Endothelial cell of umbilical vein (primary cell): ENCODE measurements at regions not wholly inside any gene's neighbourhood (a gene's known extent, or its start where the extent isn't known, plus 50 kb on each side); places are given as distances from the start of the nearest gene placed in this dataset.

Experiments
- BruUV-seq: library from RNA; stranded (reverse); fragments of 400-500 nt; replicated peaks from 2 replicates; lab custom pipeline; 2021; lab: Mats Ljungman, UMichigan
- CTCF ChIA-PET: fragments of 300-600, 350-600 bp; sonication (Branson Sonifier 250); formaldehyde crosslinking; loops from one replicate; lab custom pipeline; 2021; ENCODE audit warnings: antibody characterized with exemption, inconsistent platforms; lab: Charles Lee
- POLR2A ChIA-PET: fragments of 300-600, 350-600 bp; sonication (Branson Sonifier 250); formaldehyde crosslinking; loops from one replicate; lab custom pipeline; 2021; ENCODE audit warnings: antibody characterized with exemption, inconsistent platforms; lab: Charles Lee
- DNase-seq: peaks from one replicate; pipeline ENCODE4 v3.0.0-alpha.2; 2011; ENCODE audit warnings: low read depth, low spot score
- FAIRE-seq: peaks from 2 replicates; lab custom pipeline; 2011; peaks lifted over from hg19 to GRCh38; lab: Jason Lieb, UNC
- H2AFZ ChIP-seq: 2 replicates; pipeline ENCODE4 v1.6.0; 2012; ENCODE audit warnings: low read depth, low read length, control low read depth, inconsistent platforms
- H3K27ac ChIP-seq: 2 replicates; pipeline ENCODE4 v1.5.1; 2011; ENCODE audit warnings: low read depth, mild to moderate bottlenecking, control low read depth, low read length, moderate library complexity; ENCODE audit not compliant: insufficient read depth
- H3K27me3 ChIP-seq, 2 experiments: 2 replicates each; pipeline versions ENCODE4 v1.6.0 to v1.6.1; 2011; ENCODE audit warnings: low read length in 2 of 2, mixed read lengths in 1 of 2; ENCODE audit not compliant: control insufficient read depth in 2 of 2, insufficient read depth in 2 of 2
- H3K36me3 ChIP-seq, 2 experiments: 2 replicates in 1 of 2; 3 replicates in 1 of 2; pipeline ENCODE4 v1.5.1; 2011; ENCODE audit warnings: low read length in 2 of 2, mild to moderate bottlenecking in 1 of 2, moderate library complexity in 1 of 2; ENCODE audit not compliant: control insufficient read depth in 2 of 2, insufficient read depth in 2 of 2; ENCODE audit errors: extremely low read depth in 1 of 2
- H3K4me1 ChIP-seq: 3 replicates; pipeline ENCODE4 v1.5.1; 2011; ENCODE audit warnings: mild to moderate bottlenecking, low read length; ENCODE audit not compliant: control insufficient read depth, insufficient read depth; ENCODE audit errors: extremely low read depth
- H3K4me2 ChIP-seq: 2 replicates; pipeline ENCODE4 v1.6.1; 2011; ENCODE audit warnings: low read length, control low read depth, mixed read lengths; ENCODE audit not compliant: insufficient read depth
- H3K4me3 ChIP-seq, 3 experiments: fragments of 200-600 bp in 1 of 3; sonication (generic), shearing (Covaris generic) in 1 of 3; replicated peaks in 1 of 3; 2 replicates each; pipeline ENCODE4 v1.5.1; 2011 to 2016; ENCODE audit warnings: control low read depth in 3 of 3, low read length in 3 of 3, mild to moderate bottlenecking in 2 of 3, inconsistent platforms in 1 of 3, low read depth in 1 of 3, moderate library complexity in 1 of 3; ENCODE audit not compliant: insufficient read depth in 1 of 3
- H3K79me2 ChIP-seq: 2 replicates; pipeline ENCODE4 v1.6.0; 2012; ENCODE audit warnings: low read length, inconsistent platforms; ENCODE audit not compliant: control insufficient read depth, insufficient read depth
- H3K9ac ChIP-seq: replicated peaks from 2 replicates; pipeline ENCODE3; 2011; ENCODE audit warnings: low read length, control low read depth; ENCODE audit not compliant: insufficient read depth; ENCODE audit errors: extremely low read depth
- H3K9me1 ChIP-seq: replicated peaks from 3 replicates; pipeline ENCODE4 v1.6.0; 2011; ENCODE audit warnings: mild to moderate bottlenecking, low read length; ENCODE audit not compliant: control insufficient read depth, insufficient read depth; ENCODE audit errors: extremely low read depth
- H3K9me3 ChIP-seq: replicated peaks from 2 replicates; pipeline ENCODE4 v1.5.1; 2012; ENCODE audit warnings: low read length, inconsistent platforms; ENCODE audit not compliant: control insufficient read depth, insufficient read depth
- H4K20me1 ChIP-seq: replicated peaks from 2 replicates; pipeline ENCODE3; 2011; ENCODE audit warnings: mild to moderate bottlenecking, low read length; ENCODE audit not compliant: control insufficient read depth, insufficient read depth; ENCODE audit errors: extremely low read depth
- CTCF ChIP-seq, 2 donors: IDR thresholded peaks; 1 replicate in 1 of 2; 2 replicates in 1 of 2; pipeline ENCODE4 v1.5.1; 2011; ENCODE audit warnings: low read length in 2 of 2, mild to moderate bottlenecking in 2 of 2, moderate library complexity in 2 of 2, control low read depth in 1 of 2, inconsistent platforms in 1 of 2, low read depth in 1 of 2; ENCODE audit not compliant: insufficient read depth in 1 of 2; ENCODE audit errors: extremely low read depth in 1 of 2
- EZH2 ChIP-seq: IDR thresholded peaks from 2 replicates; pipeline ENCODE4 v1.6.1; 2012; ENCODE audit warnings: borderline replicate concordance, low read depth, mild to moderate bottlenecking, moderate library complexity, low read length, inconsistent platforms; ENCODE audit not compliant: severe bottlenecking
- FOS ChIP-seq: IDR thresholded peaks from 2 replicates; pipeline ENCODE4 v1.6.1; 2011; ENCODE audit warnings: mild to moderate bottlenecking, low read length, moderate library complexity, borderline replicate concordance; ENCODE audit not compliant: insufficient read depth
- GATA2 ChIP-seq: IDR thresholded peaks from 2 replicates; pipeline ENCODE4 v1.7.0; 2011; ENCODE audit warnings: low read depth, mild to moderate bottlenecking, moderate library complexity, mixed read lengths, low read length; ENCODE audit not compliant: insufficient read length, insufficient read depth
- JUN ChIP-seq: IDR thresholded peaks from 2 replicates; pipeline ENCODE4 v1.6.1; 2011; ENCODE audit warnings: borderline replicate concordance, low read depth; ENCODE audit not compliant: insufficient read length, insufficient read depth
- MYC ChIP-seq: IDR thresholded peaks from one replicate; pipeline ENCODE4 v1.6.1; 2011; ENCODE audit warnings: mild to moderate bottlenecking, low read depth, low read length
- POLR2A ChIP-seq: IDR thresholded peaks from 2 replicates; pipeline ENCODE4 v1.6.1; 2012; ENCODE audit warnings: low read depth, mild to moderate bottlenecking, control low read depth, low read length
- POLR2AphosphoS5 ChIP-seq: IDR thresholded peaks from 2 replicates; pipeline ENCODE4 v1.6.1; 2012; ENCODE audit warnings: low read depth, mild to moderate bottlenecking, control low read depth, low read length, moderate library complexity; ENCODE audit not compliant: insufficient read depth
- dilution Hi-C: fragments of 300-500 bp; cut with MboI; formaldehyde crosslinking; loops from one replicate; pipeline ENCODE4 v1.15.0; 2019; ENCODE audit warnings: low sequenced_read_pairs; ENCODE audit not compliant: extremely low pct_ligation_motif_present
- intact Hi-C: fragments of 100-400 bp; cut with micrococcal nuclease; formaldehyde crosslinking; loops from one replicate; pipeline ENCODE4 v1.10.0; 2022
- TF ChIP-seq, protein P1 (sequence below): IDR thresholded peaks from 2 replicates; pipeline ENCODE4 v1.6.1; 2011; ENCODE audit not compliant: insufficient read depth, insufficient read length

- no TSS peak for BruUV-seq
- TF ChIP-seq POLR2A (no peak), MYC (no peak), EZH2 (no peak), FOS (no peak), JUN (no peak), POLR2AphosphoS5 (no peak), GATA2 (no peak), CTCF (IDR thresholded peaks at IDR 0.05; ENCODE audit: extremely low read depth in 1 of 2, insufficient read depth in 1 of 2, low read depth in 1 of 2, low read length in 2 of 2) (no peak)
- TF ChIP-seq, protein P1, sequence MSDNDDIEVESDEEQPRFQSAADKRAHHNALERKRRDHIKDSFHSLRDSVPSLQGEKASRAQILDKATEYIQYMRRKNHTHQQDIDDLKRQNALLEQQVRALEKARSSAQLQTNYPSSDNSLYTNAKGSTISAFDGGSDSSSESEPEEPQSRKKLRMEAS: no peak
- DNase-seq (no peak), FAIRE-seq (no peak)
- H3K9me3 ChIP-seq: peaks cover 7% of the 10 kb centered on the region
- dilution Hi-C loops (no loop called here), intact Hi-C loops (no loop called here)
- H3K9ac ChIP-seq: no peak overlapping the region
- H3K4me1 ChIP-seq: no peaks in the 10 kb centered on the region
- H3K27me3 ChIP-seq: no peaks in the 10 kb centered on the region
- no peak overlapping the region for H3K4me3 ChIP-seq
- H3K9me1 ChIP-seq: no peaks in the 10 kb centered on the region
- H4K20me1 ChIP-seq: no peaks in the 10 kb centered on the region
- no peaks in the 10 kb centered on the region for H3K36me3 ChIP-seq
- no peak overlapping the region for H3K27ac ChIP-seq
- POLR2A ChIA-PET: no interaction called here
- no peak overlapping the region for H2AFZ ChIP-seq
- CTCF ChIA-PET: no interaction called here
- no peaks in the 10 kb centered on the region for H3K79me2 ChIP-seq
- H3K4me2 ChIP-seq: no peak overlapping the region
These were observed 209.6 kb upstream of the TNC start for GRCh38 chr9:115327436-115328122.
